HG03558 (cell line): ENCODE measurements at regions not wholly inside any gene's neighbourhood (a gene's known extent, or its start where the extent isn't known, plus 50 kb on each side); places are given as distances from the start of the nearest gene placed in this dataset.
A peak's percentile ranks its signal among the peaks of the same experiment; 100 is the strongest.
"Not testable (repeated sequence)": the region's sequence is repeated elsewhere in the genome, so short reads cannot be mapped to it uniquely, and the experiment has no call there.

Experiments used
- ATAC-seq: cut with Tn5 transposase; IDR thresholded peaks from one replicate; pipeline ENCODE4 v1.9.1; 2021; ENCODE audit warnings: moderate number of reproducible peaks; ENCODE audit not compliant: unreplicated experiment; ENCODE audit errors: extremely low read depth

- no peak for ATAC-seq
Observed at GRCh38 chr10:42380926-42381547, 257.3 kb downstream of the ZNF33B start.

- ATAC-seq = peak; percentile 89
Observed at GRCh38 chr10:42367532-42368230, 270.7 kb downstream of the ZNF33B start.

GRCh38 chr10:42351745-42352144 lies 286.6 kb downstream of the ZNF33B start:
- ATAC-seq = no peak

DNA sequence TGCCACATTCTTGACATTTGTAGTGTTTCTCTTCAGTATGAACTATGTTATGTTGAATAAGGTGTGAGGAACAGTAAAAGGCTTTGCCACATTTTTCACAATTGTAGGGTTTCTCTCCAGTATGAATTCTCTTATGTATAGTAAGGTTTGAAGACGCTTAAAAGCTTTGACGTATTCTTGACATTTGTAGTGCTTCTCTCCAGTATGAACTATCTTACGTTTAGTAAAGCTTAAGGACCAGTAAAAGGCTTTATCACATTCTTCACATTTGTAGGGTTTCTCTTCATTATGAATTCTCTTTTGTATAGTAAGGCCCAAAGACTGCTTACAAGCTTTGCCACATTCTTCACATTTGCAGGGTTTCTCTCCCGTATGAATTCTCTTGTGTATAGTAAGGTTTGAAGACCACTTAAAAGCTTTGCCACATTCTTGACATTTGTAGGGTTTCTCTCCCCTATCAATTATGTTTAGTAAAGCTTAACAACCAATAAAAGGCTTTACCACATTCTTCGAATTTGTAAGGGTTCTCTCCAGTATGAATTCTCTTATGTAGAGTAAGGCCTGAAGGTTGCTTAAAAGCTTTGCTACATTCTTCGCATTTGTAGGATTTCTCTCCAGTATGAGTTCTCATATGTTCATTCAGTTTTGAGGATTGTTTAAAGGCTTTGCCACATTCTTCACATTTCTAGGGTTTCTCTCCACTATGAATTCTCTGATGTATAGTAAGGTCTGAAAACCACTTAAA lies 301.6 kb downstream of the ZNF33B start:
- not testable (repeated sequence) for ATAC-seq

DNA sequence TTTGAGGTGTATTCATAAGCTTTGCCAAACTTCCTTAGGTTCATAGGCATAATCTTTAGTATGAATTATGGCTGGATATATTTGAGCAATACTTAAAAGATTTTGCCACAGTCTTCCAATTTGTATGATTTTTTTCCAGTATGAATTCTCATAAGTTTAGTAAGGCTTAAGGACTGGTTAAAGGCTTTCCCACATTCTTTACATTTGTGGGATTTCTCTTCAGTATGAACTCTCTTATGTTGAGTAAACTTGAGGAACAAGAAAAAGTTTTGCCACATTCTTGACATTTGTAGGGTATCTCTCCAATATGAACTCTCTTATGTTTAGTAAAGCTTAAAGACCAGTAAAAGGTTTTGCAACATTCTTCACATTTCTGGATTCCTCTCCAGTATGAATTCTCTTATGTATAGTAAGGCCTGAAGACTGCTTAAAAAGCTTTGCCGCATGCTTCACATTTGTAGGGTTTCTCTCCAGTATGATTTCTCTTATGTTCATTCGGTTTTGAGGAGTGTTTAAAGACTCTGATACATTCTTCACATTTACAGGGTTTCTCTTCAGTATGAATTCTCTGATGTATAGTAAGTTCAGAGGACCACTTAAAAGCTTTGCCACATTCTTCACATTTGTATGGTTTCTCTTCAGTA lies 302.6 kb downstream of the ZNF33B start:
- not testable (repeated sequence) for ATAC-seq

DNA sequence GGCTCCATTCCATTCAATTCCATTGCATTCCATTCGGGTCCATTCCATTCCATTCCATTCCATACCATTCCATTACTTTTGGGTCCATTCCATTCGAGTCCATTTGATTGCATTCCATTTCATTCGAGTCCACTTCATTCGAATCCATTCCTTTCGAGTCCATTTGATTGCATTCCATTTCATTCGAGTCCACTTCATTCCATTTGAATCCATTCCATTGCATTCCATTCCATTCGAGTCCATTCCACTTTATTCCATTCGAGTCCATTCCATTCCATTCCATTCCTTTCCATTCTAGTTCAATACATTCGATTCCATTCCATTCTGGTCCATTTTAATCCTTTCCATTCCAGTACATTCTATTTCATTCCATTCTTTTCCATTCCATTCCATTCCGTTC lies 334.0 kb downstream of the ZNF33B start:
- no peak for ATAC-seq

DNA sequence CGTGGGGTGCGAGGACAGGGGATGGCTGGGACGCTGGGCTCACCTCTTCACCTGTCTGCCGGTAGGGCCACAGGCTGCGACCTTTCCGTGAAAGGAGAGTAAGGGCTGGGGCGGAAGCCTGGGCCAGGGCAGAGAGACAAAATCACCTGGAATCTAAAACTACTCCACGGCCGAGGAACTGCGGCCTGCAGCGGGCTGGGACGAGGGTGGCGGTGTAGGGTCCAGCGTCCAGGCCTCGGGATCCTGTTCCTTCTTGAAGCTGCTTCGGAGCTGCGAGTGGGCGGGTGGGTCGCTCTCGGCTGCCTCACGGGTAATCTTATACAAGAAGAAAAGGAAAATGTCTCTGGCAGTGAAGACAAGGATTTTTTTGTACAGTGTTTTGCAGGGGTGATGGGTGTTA lies 356.5 kb downstream of the ZNF33B start:
- ATAC-seq = not testable (repeated sequence)

DNA sequence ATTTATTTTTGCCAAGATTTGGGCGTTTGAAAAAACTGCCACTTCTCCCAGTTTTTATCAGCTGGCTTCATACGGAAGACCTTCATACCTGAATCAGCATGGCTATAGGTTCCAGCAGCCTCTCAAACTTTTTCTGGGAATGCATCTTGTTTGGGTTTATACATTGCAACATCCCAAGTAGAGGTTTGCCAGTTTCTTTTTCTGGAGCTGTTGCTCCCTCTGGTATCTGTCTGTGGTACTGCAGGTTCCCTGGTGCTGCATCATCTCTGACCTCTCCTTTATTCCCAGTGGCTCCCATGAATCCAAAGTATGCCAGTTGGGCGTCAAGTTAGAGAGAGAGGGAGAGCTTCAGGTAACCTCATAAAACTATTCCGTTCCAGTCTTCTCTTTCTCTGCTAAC lies 368.6 kb downstream of the ZNF33B start:
- ATAC-seq = not testable (repeated sequence)

GRCh38 chr10:42263259-42263658 lies 375.1 kb downstream of the ZNF33B start:
- ATAC-seq = not testable (repeated sequence)

DNA sequence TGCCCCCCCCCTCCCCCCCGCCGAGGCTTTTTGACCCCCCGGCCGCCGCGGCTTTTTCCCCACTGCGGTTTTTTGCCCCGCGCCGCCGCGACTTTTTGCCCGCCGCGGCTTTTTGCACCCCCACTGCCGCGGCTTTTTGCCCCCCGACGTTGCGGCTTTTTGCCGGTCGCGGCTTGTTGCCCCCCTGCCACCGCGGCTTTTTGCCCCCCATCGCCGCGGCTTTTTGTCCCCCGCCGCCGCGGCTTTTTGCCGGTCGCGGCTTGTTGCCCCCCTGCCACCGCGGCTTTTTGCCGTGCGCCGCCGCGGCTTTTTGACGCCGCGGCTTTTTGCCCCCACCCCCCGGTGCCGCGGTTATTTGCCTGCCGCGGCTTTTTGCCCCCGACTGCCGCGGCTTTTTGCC lies 395.4 kb downstream of the ZNF33B start:
- ATAC-seq = not testable (repeated sequence)

DNA sequence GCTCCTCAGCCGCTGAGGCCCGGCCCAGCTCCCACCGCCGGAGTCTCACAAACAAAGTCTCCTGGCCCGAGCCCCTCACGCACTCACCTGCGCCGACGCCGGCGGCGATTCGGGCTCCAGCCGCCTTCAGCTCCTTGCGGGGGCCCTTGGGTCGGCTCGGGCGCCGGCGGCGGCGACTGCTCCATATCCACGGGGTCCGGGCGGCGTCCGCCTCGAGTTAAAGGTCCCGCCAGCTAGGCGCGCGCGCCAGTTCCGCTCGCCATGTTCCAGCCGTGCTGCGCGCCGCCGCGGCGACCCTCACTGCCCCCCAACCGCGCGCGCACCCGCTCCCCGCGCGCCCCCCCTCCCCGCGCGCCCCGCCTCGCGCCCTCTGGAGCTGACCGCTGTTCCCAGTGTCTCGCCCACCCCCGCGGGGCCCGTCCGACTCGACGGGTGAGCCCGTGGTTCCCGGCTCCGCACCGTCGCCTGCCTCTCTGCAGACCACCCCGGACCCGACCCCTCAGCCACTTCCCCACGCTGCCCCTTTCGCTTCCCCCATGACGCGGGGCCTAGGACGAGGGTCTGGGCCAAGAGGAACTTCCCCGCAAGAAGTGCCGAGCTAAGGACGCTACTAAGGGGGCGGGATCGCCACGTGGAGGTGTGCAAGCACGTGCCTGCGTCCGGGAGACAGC lies 396.1 kb downstream of the ZNF33B start:
- ATAC-seq = no peak

GRCh38 chr10:42236401-42236800 lies 402.0 kb downstream of the ZNF33B start:
- not testable (repeated sequence) for ATAC-seq

- ATAC-seq = not testable (repeated sequence)
Observed at GRCh38 chr10:42235736-42236135, 402.6 kb downstream of the ZNF33B start.

DNA sequence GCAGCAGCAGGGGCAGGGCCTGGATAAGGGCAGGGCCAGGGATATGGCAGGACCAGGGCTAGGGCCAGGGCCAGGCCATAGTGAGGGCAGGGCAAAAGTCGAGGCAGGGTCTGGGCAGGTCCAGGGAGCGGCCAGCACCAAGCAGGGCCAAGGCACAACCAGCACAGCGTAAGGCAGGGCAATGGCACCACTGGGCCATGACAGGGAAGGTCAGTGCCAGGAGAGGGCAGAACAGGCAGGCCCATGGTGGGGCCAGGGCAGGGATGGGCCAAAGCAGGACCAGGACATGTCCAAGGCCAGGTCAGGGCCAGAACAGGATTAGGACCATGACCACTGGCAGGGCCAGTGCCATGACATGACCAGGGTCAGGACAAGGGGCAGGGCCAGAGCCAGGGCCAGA lies 403.1 kb downstream of the ZNF33B start:
- ATAC-seq = not testable (repeated sequence)

- ATAC-seq = not testable (repeated sequence)
Observed at GRCh38 chr10:42234506-42234905, 403.9 kb downstream of the ZNF33B start.

DNA sequence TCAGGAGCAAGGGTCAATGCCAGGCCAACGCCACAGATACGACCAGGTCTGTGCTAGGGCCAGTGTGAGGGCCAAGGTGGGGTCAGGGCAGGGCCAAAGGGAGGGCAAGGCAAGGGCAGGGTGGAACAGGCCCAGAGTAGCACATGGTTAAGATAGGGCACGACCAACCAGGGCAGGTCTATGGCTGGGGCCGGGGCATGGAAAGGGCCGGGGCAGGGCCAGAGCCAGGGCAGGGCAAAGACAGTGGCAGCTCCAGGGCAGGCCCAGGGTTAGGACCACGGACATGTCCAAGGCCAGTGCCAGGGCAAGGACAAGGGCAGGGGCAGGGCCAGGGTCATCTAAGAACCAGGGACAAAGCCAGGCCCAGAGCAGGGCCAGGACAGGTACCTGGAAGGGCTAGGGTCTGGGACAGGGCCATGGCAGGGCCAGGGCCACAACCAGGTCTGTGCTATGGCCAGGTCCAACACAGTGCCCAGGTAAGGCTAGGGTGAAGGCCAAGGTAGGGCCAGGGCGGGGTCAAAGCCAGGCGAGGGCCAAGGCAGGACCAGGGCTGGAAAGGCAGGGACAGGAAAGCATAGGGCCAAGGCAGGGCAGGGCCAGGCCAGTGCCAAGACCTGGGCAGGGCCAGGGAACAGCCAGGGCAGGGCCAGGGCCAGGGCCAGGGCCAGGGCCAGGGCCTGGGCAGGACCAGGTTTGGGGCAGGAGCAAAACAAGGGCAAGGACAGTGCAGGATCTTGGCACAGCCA lies 404.7 kb downstream of the ZNF33B start:
- not testable (repeated sequence) for ATAC-seq

GRCh38 chr10:42232955-42233354 lies 405.4 kb downstream of the ZNF33B start:
- not testable (repeated sequence) for ATAC-seq

- ATAC-seq = not testable (repeated sequence)
Observed at GRCh38 chr10:42230812-42231211, 407.6 kb downstream of the ZNF33B start.

- ATAC-seq = not testable (repeated sequence)
Observed at GRCh38 chr10:42230115-42230514, 408.3 kb downstream of the ZNF33B start.
